Tibial nerve (tissue), 4 donors: ENCODE measurements at regions not wholly inside any gene's neighbourhood (a gene's known extent, or its start where the extent isn't known, plus 50 kb on each side); places are given as distances from the start of the nearest gene placed in this dataset.

Experiments
- DNase-seq, 2 donors: peaks; one replicate each; pipeline ENCODE4 v3.0.0-alpha.2; 2019; ENCODE audit warnings: low spot score in 2 of 2
- H3K27ac ChIP-seq, 4 donors: fragments of 200-600 bp; sonication (generic) in 3 of 4; one replicate each; pipeline ENCODE4 v1.5.1; 2017 to 2019; ENCODE audit warnings: mild to moderate bottlenecking in 1 of 4
- H3K27me3 ChIP-seq, 2 donors: fragments of 200-600 bp; sonication (generic) in 1 of 2; one replicate each; pipeline versions ENCODE4 v1.5.1 to v1.6.0; 2017 to 2019
- H3K36me3 ChIP-seq, 3 donors: fragments of 200-600 bp; sonication (generic); one replicate each; pipeline ENCODE4 v1.5.1; 2018 to 2019
- H3K4me1 ChIP-seq, 4 donors: fragments of 200-600 bp; sonication (generic) in 3 of 4; one replicate each; pipeline ENCODE4 v1.5.1; 2017 to 2019
- H3K4me3 ChIP-seq, 4 donors: fragments of 200-600 bp; sonication (generic) in 3 of 4; one replicate each; pipeline ENCODE4 v1.5.1; 2017 to 2019; ENCODE audit warnings: mild to moderate bottlenecking in 1 of 4, moderate library complexity in 1 of 4
- H3K9me3 ChIP-seq, 4 donors: fragments of 200-600 bp; sonication (generic) in 3 of 4; one replicate each; pipeline ENCODE4 v1.5.1; 2017 to 2019
- CTCF ChIP-seq, 5 experiments: fragments of 200-600 bp in 3 of 5; fragments of 450-650 bp in 2 of 5; sonication (generic) in 3 of 5; IDR thresholded peaks; one replicate each; pipeline ENCODE4 v1.5.1; 2016 to 2019; ENCODE audit warnings: antibody characterized with exemption in 5 of 5, mild to moderate bottlenecking in 3 of 5, moderate library complexity in 2 of 5
- EP300 ChIP-seq, 2 donors: sonication (generic); formaldehyde crosslinking; IDR thresholded peaks; one replicate each; pipeline ENCODE4 v1.6.1; 2017; ENCODE audit warnings: antibody characterized with exemption in 2 of 2, mild to moderate bottlenecking in 1 of 2
- POLR2A ChIP-seq, 2 donors: fragments of 450-650 bp; IDR thresholded peaks; one replicate each; pipeline ENCODE4 v1.6.1; 2017; ENCODE audit warnings: antibody characterized with exemption in 2 of 2, mild to moderate bottlenecking in 2 of 2, moderate library complexity in 2 of 2
- WGBS, 2 donors: methylation state at CpG; one replicate each; pipeline ENCODE4 v1.1.5; 2018; 5-methylcytosine and 5-hydroxymethylcytosine counted together

- 47 to 49% methylated on average over 2 of the region's 2 CpGs for WGBS, 2 donors
- Histone ChIP-seq H3K9me3 (no peaks in the 10 kb centered on the region), H3K36me3 (no peaks in the 10 kb centered on the region), H3K4me1 (no peaks in the 10 kb centered on the region), H3K27ac (no peak overlapping the region), H3K27me3 (no peaks in the 10 kb centered on the region), H3K4me3 (no peak overlapping the region)
- TF ChIP-seq EP300 (IDR thresholded peaks at IDR 0.05) (no peak), CTCF (IDR thresholded peaks at IDR 0.05) (peak in 1 of 5 experiments; percentile 24)
- no peak for DNase-seq
These were observed 154.6 kb upstream of the MAGEB2 start for GRCh38 chrX:30060718-30061117.

DNA sequence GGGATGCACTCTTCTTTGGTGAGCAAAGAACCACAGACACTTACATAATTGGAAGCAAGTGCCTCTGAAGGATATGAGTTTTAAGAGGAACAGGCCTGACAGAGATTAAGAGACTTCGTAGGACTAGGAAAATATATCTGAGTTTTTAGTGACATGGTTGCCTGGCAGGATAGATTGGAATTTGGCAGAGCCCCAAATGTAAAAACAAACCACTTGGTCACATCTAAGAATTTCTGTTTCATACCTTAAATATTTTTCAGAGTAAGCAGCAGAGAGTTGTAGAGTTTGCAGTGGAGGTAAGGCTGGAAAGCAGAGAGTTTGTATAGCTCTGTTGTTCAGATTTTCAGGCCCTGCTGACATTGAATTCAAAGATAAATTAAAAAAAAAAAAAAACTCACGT lies 150.1 kb upstream of the MAGEB2 start:
- Histone ChIP-seq H3K27ac (no peak overlapping the region), H3K9me3 (no peaks in the 10 kb centered on the region), H3K4me1 (no peaks in the 10 kb centered on the region), H3K27me3 (no peaks in the 10 kb centered on the region), H3K36me3 (no peaks in the 10 kb centered on the region), H3K4me3 (no peak overlapping the region)
- DNase-seq = no peak
- TF ChIP-seq EP300 (IDR thresholded peaks at IDR 0.05) (no peak), POLR2A (IDR thresholded peaks at IDR 0.05) (no peak), CTCF (IDR thresholded peaks at IDR 0.05) (no peak)
- WGBS, 2 donors = 73 to 78% methylated on average over 2 of the region's 2 CpGs

GRCh38 chrX:30067677-30068076 lies 147.7 kb upstream of the MAGEB2 start:
- Histone ChIP-seq H3K9me3 (no peaks in the 10 kb centered on the region), H3K27ac (no peak overlapping the region), H3K36me3 (no peaks in the 10 kb centered on the region), H3K27me3 (no peaks in the 10 kb centered on the region), H3K4me1 (no peaks in the 10 kb centered on the region), H3K4me3 (no peak overlapping the region)
- WGBS, 2 donors = 61 to 80% methylated on average over 1 to 4 of the region's 4 CpGs
- DNase-seq = no peak
- TF ChIP-seq CTCF (IDR thresholded peaks at IDR 0.05) = no peak
- TF ChIP-seq POLR2A (IDR thresholded peaks at IDR 0.05) = no peak
- no peak for TF ChIP-seq EP300 (IDR thresholded peaks at IDR 0.05)

- TF ChIP-seq CTCF (IDR thresholded peaks at IDR 0.05) (no peak), POLR2A (IDR thresholded peaks at IDR 0.05) (no peak), EP300 (IDR thresholded peaks at IDR 0.05) (no peak)
- Histone ChIP-seq H3K9me3 (no peaks in the 10 kb centered on the region), H3K27ac (no peak overlapping the region), H3K36me3 (no peaks in the 10 kb centered on the region), H3K4me3 (no peak overlapping the region), H3K27me3 (no peaks in the 10 kb centered on the region), H3K4me1 (no peaks in the 10 kb centered on the region)
- no peak for DNase-seq
- 58 to 73% methylated on average over 1 of the region's 1 CpG for WGBS, 2 donors
These were observed 129.8 kb upstream of the MAGEB2 start for GRCh38 chrX:30085571-30085970.

GRCh38 chrX:30111431-30111830 lies 103.9 kb upstream of the MAGEB2 start:
- no peak overlapping the region for H3K4me3 ChIP-seq
- H3K4me1 ChIP-seq = no peaks in the 10 kb centered on the region
- 50 to 88% methylated on average over 2 of the region's 2 CpGs for WGBS, 2 donors
- TF ChIP-seq CTCF (IDR thresholded peaks at IDR 0.05) (no peak), POLR2A (IDR thresholded peaks at IDR 0.05) (no peak), EP300 (IDR thresholded peaks at IDR 0.05) (no peak)
- H3K27me3 ChIP-seq = no peaks in the 10 kb centered on the region
- DNase-seq = no peak
- no peaks in the 10 kb centered on the region for H3K9me3 ChIP-seq
- no peak overlapping the region for H3K27ac ChIP-seq
- no peaks in the 10 kb centered on the region for H3K36me3 ChIP-seq
